Vagina (tissue), 2 donors: ENCODE measurements at regions not wholly inside any gene's neighbourhood (a gene's known extent, or its start where the extent isn't known, plus 50 kb on each side); places are given as distances from the start of the nearest gene placed in this dataset.

ENCODE experiments used
- DNase-seq, 2 donors: peaks; one replicate each; pipeline ENCODE4 v3.0.0-alpha.2; 2017; ENCODE audit errors: extremely low spot score in 2 of 2
- H3K27ac ChIP-seq: fragments of 200-600 bp; sonication (generic); one replicate; pipeline ENCODE4 v1.5.1; 2019
- H3K27me3 ChIP-seq: fragments of 200-600 bp; sonication (generic); one replicate; pipeline ENCODE4 v1.5.1; 2019
- H3K36me3 ChIP-seq, 2 donors: fragments of 200-600 bp; sonication (generic); one replicate each; pipeline ENCODE4 v1.5.1; 2017 to 2019
- H3K4me1 ChIP-seq: fragments of 200-600 bp; sonication (generic); one replicate; pipeline ENCODE4 v1.5.1; 2019
- H3K4me3 ChIP-seq, 2 donors: fragments of 200-600 bp; sonication (generic); 1 replicate in 1 of 2; 2 replicates in 1 of 2; pipeline ENCODE4 v1.5.1; 2016 to 2019
- H3K9me3 ChIP-seq: fragments of 200-600 bp; sonication (generic); one replicate; pipeline ENCODE4 v1.5.1; 2019
- CTCF ChIP-seq, 3 experiments: fragments of 450-650 bp in 2 of 3; fragments of 200-600 bp in 1 of 3; sonication (generic) in 1 of 3; IDR thresholded peaks; one replicate each; pipeline ENCODE4 v1.5.1; 2017 to 2019; ENCODE audit warnings: antibody characterized with exemption in 3 of 3, mild to moderate bottlenecking in 2 of 3, moderate library complexity in 2 of 3
- POLR2A ChIP-seq, 2 donors: fragments of 450-650 bp; IDR thresholded peaks; one replicate each; pipeline ENCODE4 v1.6.1; 2017; ENCODE audit warnings: antibody characterized with exemption in 2 of 2, mild to moderate bottlenecking in 2 of 2, moderate library complexity in 2 of 2
- POLR2AphosphoS5 ChIP-seq, 2 donors: sonication (generic); formaldehyde crosslinking; IDR thresholded peaks; one replicate each; pipeline ENCODE4 v1.9.0; 2017; ENCODE audit warnings: antibody characterized with exemption in 2 of 2, mild to moderate bottlenecking in 2 of 2, low read depth in 1 of 2; ENCODE audit not compliant: insufficient read depth in 1 of 2
- intact Hi-C: fragments of 100-400 bp; cut with DNase I; formaldehyde crosslinking; loops from one replicate; pipeline ENCODE4 v1.15.1; 2023

GRCh38 chr2:7289697-7290096, 372.5 kb downstream of the RNF144A start:
- Histone ChIP-seq H3K27ac (no peak overlapping the region), H3K27me3 (no peaks in the 10 kb centered on the region), H3K4me1 (no peaks in the 10 kb centered on the region), H3K36me3 (no peaks in the 10 kb centered on the region), H3K9me3 (no peaks in the 10 kb centered on the region), H3K4me3 (no peak overlapping the region)
- intact Hi-C loops, result no loop called here
- no peak for DNase-seq
- TF ChIP-seq POLR2AphosphoS5 (IDR thresholded peaks at IDR 0.05; ENCODE audit: insufficient read depth in 1 of 2, low read depth in 1 of 2) (no peak), POLR2A (IDR thresholded peaks at IDR 0.05) (no peak), CTCF (IDR thresholded peaks at IDR 0.05) (no peak)

GRCh38 chr2:7292154-7292691, 375.0 kb downstream of the RNF144A start:
- TF ChIP-seq CTCF (IDR thresholded peaks at IDR 0.05) (no peak), POLR2A (IDR thresholded peaks at IDR 0.05) (no peak), POLR2AphosphoS5 (IDR thresholded peaks at IDR 0.05; ENCODE audit: insufficient read depth in 1 of 2, low read depth in 1 of 2) (no peak)
- H3K27ac ChIP-seq, result no peak overlapping the region
- no peaks in the 10 kb centered on the region for H3K9me3 ChIP-seq
- DNase-seq, result no peak
- H3K4me1 ChIP-seq, result no peaks in the 10 kb centered on the region
- no peaks in the 10 kb centered on the region for H3K36me3 ChIP-seq
- H3K4me3 ChIP-seq, result no peak overlapping the region
- no peaks in the 10 kb centered on the region for H3K27me3 ChIP-seq
- intact Hi-C loops, result no loop called here

- DNase-seq, result no peak
- Histone ChIP-seq H3K27me3 (no peaks in the 10 kb centered on the region), H3K36me3 (no peaks in the 10 kb centered on the region), H3K9me3 (no peaks in the 10 kb centered on the region), H3K4me1 (no peaks in the 10 kb centered on the region), H3K27ac (no peak overlapping the region), H3K4me3 (no peak overlapping the region)
- intact Hi-C loops, result no loop called here
- TF ChIP-seq POLR2AphosphoS5 (IDR thresholded peaks at IDR 0.05; ENCODE audit: insufficient read depth in 1 of 2, low read depth in 1 of 2) (no peak), CTCF (IDR thresholded peaks at IDR 0.05) (no peak), POLR2A (IDR thresholded peaks at IDR 0.05) (no peak)
Measured at GRCh38 chr2:7309582-7309981, 392.4 kb downstream of the RNF144A start.

GRCh38 chr2:7324706-7325105, 407.5 kb downstream of the RNF144A start:
- no peak for DNase-seq
- H3K27me3 ChIP-seq, result no peaks in the 10 kb centered on the region
- H3K4me1 ChIP-seq, result no peaks in the 10 kb centered on the region
- H3K4me3 ChIP-seq, result no peak overlapping the region
- intact Hi-C loops, result no loop called here
- H3K9me3 ChIP-seq, result no peaks in the 10 kb centered on the region
- TF ChIP-seq POLR2A (IDR thresholded peaks at IDR 0.05) (no peak), POLR2AphosphoS5 (IDR thresholded peaks at IDR 0.05; ENCODE audit: insufficient read depth in 1 of 2, low read depth in 1 of 2) (no peak), CTCF (IDR thresholded peaks at IDR 0.05) (no peak)
- no peaks in the 10 kb centered on the region for H3K36me3 ChIP-seq
- H3K27ac ChIP-seq, result no peak overlapping the region

- no peak for DNase-seq
- TF ChIP-seq CTCF (IDR thresholded peaks at IDR 0.05), result no peak
- TF ChIP-seq POLR2A (IDR thresholded peaks at IDR 0.05), result no peak
- TF ChIP-seq POLR2AphosphoS5 (IDR thresholded peaks at IDR 0.05; ENCODE audit: insufficient read depth in 1 of 2, low read depth in 1 of 2), result no peak
- Histone ChIP-seq H3K36me3 (no peaks in the 10 kb centered on the region), H3K4me3 (no peak overlapping the region), H3K9me3 (no peaks in the 10 kb centered on the region), H3K27me3 (no peaks in the 10 kb centered on the region), H3K4me1 (no peaks in the 10 kb centered on the region), H3K27ac (no peak overlapping the region)
- intact Hi-C loops, result no loop called here
Measured at GRCh38 chr2:7325186-7325585, 408.0 kb downstream of the RNF144A start.
